ENCODE measurements at regions not wholly inside any gene's neighbourhood (a gene's known extent, or its start where the extent isn't known, plus 50 kb on each side); places are given as distances from the start of the nearest gene placed in this dataset.

GRCh38 chr9:73685786-73686185, 534.1 kb downstream of the ANXA1 start:
- TF ChIP-seq CTCF (IDR thresholded peaks at IDR 0.05) = no peak
- no peak overlapping the region for H3K27ac ChIP-seq (ENCODE audit: low read depth in 1 of 2, low read length in 2 of 2)
- Mint-ChIP-seq H3K27me3 (ENCODE audit: low read depth in 3 of 3) (no peaks in the 10 kb centered on the region), H3K4me1 (no peaks in the 10 kb centered on the region), H3K9me3 (peaks cover 0 to 2% (median 0%) of the 10 kb centered on the region in 7 donors), H3K36me3 (no peaks in the 10 kb centered on the region), H3K27ac (no peak overlapping the region), H3K4me3 (no peak overlapping the region)
- no peak for DNase-seq
- WGBS (ENCODE audit: insufficient coverage) = no CpG with 5 or more reads among the region's 3 CpGs
- no peaks in the 10 kb centered on the region for H3K36me3 ChIP-seq (replicated peaks in 1 of 2; ENCODE audit: control insufficient read depth in 1 of 2, insufficient read depth in 2 of 2, low read length in 2 of 2)
- H3K27me3 ChIP-seq (ENCODE audit: control insufficient read depth in 2 of 2, insufficient read depth in 2 of 2, low read length in 2 of 2) = no peaks in the 10 kb centered on the region
- H3K4me3 ChIP-seq (replicated peaks in 1 of 3; ENCODE audit: low read depth in 2 of 3, low read length in 3 of 3) = no peak overlapping the region
- H3K9ac ChIP-seq (ENCODE audit: insufficient read depth, low read length, poor library complexity, severe bottlenecking) = no peak overlapping the region
- intact Hi-C loops (cut with micrococcal nuclease) = no loop called here
- no peak overlapping the region for H3K4me2 ChIP-seq (replicated peaks; ENCODE audit: extremely low read depth, low read length, poor library complexity, severe bottlenecking)
- no peaks in the 10 kb centered on the region for H4K20me1 ChIP-seq (ENCODE audit: insufficient read depth, low read length)
- H3K9me3 ChIP-seq (replicated peaks in 1 of 2; ENCODE audit: control insufficient read depth in 1 of 2, insufficient read depth in 1 of 2, low read length in 2 of 2) = no peaks in the 10 kb centered on the region
- H3K4me1 ChIP-seq (ENCODE audit: control insufficient read depth in 1 of 2, insufficient read depth in 2 of 2, low read length in 2 of 2) = no peaks in the 10 kb centered on the region
- no peak overlapping the region for H2AFZ ChIP-seq (ENCODE audit: insufficient read depth, low read depth, low read length, poor library complexity, severe bottlenecking)
- no peaks in the 10 kb centered on the region for H3K79me2 ChIP-seq (ENCODE audit: insufficient read depth, low read length)

- H3K27ac Mint-ChIP-seq = no peak overlapping the region
- WGBS (ENCODE audit: insufficient coverage) = 100% methylated on average over 1 of the region's 5 CpGs
- H3K9me3 Mint-ChIP-seq = peaks cover 0 to 2% (median 0%) of the 10 kb centered on the region in 7 donors
Measured at GRCh38 chr9:73689051-73689870, 537.6 kb downstream of the ANXA1 start.

More at GRCh38 chr9:73689051-73689870, 537.6 kb downstream of the ANXA1 start:
- no peak overlapping the region for H3K4me3 ChIP-seq (replicated peaks in 1 of 3; ENCODE audit: low read depth in 2 of 3, low read length in 3 of 3)
- H2AFZ ChIP-seq (ENCODE audit: insufficient read depth, low read depth, low read length, poor library complexity, severe bottlenecking) = no peak overlapping the region
- intact Hi-C loops (cut with micrococcal nuclease) = no loop called here
- no peaks in the 10 kb centered on the region for H4K20me1 ChIP-seq (ENCODE audit: insufficient read depth, low read length)
- Mint-ChIP-seq H3K4me1 (no peaks in the 10 kb centered on the region), H3K27me3 (ENCODE audit: low read depth in 3 of 3) (no peaks in the 10 kb centered on the region), H3K36me3 (no peaks in the 10 kb centered on the region), H3K4me3 (no peak overlapping the region)
- H3K4me2 ChIP-seq (replicated peaks; ENCODE audit: extremely low read depth, low read length, poor library complexity, severe bottlenecking) = no peak overlapping the region
- H3K9me3 ChIP-seq (replicated peaks in 1 of 2; ENCODE audit: control insufficient read depth in 1 of 2, insufficient read depth in 1 of 2, low read length in 2 of 2) = no peaks in the 10 kb centered on the region
- H3K4me1 ChIP-seq (ENCODE audit: control insufficient read depth in 1 of 2, insufficient read depth in 2 of 2, low read length in 2 of 2) = no peaks in the 10 kb centered on the region
- no peaks in the 10 kb centered on the region for H3K36me3 ChIP-seq (replicated peaks in 1 of 2; ENCODE audit: control insufficient read depth in 1 of 2, insufficient read depth in 2 of 2, low read length in 2 of 2)
- no peak for TF ChIP-seq CTCF (IDR thresholded peaks at IDR 0.05)
- no peak for DNase-seq
- H3K9ac ChIP-seq (ENCODE audit: insufficient read depth, low read length, poor library complexity, severe bottlenecking) = no peak overlapping the region
- H3K27me3 ChIP-seq (ENCODE audit: control insufficient read depth in 2 of 2, insufficient read depth in 2 of 2, low read length in 2 of 2) = no peaks in the 10 kb centered on the region
- no peaks in the 10 kb centered on the region for H3K79me2 ChIP-seq (ENCODE audit: insufficient read depth, low read length)
- H3K27ac ChIP-seq (ENCODE audit: low read depth in 1 of 2, low read length in 2 of 2) = no peak overlapping the region

Data from CD14-positive monocyte (primary cell).